GM21367 (cell line): ENCODE measurements at regions not wholly inside any gene's neighbourhood (a gene's known extent, or its start where the extent isn't known, plus 50 kb on each side); places are given as distances from the start of the nearest gene placed in this dataset.

Experiments used
- ATAC-seq: cut with Tn5 transposase; IDR thresholded peaks from one replicate; pipeline ENCODE4 v1.9.1; 2021; ENCODE audit not compliant: unreplicated experiment

GRCh38 chr15:35654332-35654731, 108.4 kb upstream of the DPH6 start:
- ATAC-seq: no peak

DNA sequence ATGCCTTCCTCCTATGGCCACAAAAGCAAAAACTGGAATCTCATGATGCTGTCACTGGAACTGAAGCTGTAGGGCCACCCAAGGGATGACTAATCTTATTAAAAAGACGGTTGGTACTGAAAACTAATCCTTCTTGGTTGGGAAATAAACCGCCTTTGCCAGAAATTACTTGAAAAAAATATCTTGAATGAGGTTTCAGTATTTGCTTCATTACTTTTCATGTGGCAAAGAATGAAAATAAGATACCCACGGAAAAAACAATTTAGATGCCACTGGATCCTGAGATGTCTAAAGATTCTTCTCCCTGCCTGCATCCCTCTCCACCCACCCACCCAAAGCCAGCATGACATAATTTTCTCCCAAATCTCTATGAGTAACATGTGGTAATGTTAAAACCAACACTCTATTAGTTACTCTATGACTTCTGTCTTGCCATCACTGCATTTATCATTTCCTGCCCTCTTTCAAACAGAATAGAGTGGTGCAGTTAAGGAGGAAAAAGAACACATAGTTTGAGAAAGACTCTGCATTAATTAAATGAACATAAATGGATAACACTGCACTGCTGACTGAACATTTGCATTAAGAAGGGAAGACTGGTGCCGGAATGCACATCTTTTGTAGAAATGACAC, 111.8 kb upstream of the DPH6 start:
- ATAC-seq: no peak

GRCh38 chr15:35663956-35664355, 118.0 kb upstream of the DPH6 start:
- no peak for ATAC-seq

DNA sequence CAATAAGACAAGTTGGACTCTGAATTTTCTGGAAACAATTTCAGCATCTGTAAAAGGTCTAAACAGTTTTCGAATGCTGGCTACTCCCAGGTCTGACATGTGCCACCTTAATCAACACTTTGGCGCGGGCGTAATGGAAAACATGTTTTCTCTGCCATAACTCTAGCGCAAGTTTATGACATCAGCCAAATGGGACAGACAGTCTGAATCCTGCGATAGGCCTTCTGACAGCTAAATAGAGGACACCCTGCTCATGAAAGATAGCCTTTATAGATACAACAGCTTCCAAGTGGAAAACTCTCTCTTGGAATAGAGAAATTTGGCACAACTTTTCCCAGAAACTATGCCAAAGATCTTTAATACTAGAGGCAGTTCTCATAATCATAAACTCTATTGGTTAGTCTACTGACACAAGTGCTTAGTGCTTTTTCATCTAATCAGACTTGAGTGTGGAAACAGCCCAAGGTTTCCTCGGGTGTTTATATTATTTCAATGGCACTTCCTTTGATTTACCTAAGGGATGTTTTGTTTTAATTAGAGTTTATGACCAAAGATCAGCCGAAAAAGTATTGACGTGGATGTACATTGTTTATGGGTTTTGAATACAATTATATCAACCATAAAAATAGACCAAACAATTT, 120.1 kb upstream of the DPH6 start:
- ATAC-seq: no peak

- ATAC-seq: no peak
Observed at GRCh38 chr15:35667908-35668307, 121.9 kb upstream of the DPH6 start.

DNA sequence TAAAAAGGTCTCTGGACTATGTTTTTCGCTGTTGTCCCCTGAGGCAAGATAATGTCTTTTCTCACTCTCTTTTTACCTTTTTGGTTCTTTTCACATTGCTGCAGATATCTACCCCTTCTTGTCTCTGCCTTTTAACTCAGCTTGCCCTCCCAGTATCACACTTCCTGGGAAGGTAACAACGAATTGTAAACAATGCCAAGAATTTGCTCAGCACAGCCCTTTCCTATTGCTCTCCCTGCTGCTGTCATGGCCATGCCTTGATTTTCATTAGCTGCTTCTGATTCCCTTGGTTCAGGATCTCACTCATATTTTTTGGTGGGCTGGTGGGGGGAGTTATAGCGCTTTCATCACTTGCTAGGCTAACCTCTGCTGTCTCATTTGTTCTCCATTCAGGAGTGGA, 123.1 kb upstream of the DPH6 start:
- ATAC-seq: no peak

- no peak for ATAC-seq
Observed at GRCh38 chr15:35669432-35670045, 123.6 kb upstream of the DPH6 start.

DNA sequence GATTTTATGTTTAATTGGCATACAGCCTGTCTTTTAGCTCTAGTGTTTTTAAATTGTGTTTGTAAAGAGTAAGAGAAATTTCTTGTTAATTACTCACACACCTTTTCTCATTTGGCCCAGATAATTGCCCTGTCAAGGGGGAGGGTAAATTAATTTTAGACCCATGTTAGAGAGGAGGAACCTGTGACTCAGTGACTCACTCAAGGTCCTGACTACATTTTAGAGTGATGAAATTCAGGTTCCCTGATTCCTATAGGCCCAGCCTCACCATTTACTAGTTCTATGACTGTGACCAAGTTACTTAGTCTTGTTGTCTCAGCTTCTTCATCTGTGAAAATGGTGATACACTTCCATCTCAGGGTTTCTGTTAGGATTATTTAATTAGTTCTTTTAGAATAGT, 125.2 kb upstream of the DPH6 start:
- no peak for ATAC-seq

DNA sequence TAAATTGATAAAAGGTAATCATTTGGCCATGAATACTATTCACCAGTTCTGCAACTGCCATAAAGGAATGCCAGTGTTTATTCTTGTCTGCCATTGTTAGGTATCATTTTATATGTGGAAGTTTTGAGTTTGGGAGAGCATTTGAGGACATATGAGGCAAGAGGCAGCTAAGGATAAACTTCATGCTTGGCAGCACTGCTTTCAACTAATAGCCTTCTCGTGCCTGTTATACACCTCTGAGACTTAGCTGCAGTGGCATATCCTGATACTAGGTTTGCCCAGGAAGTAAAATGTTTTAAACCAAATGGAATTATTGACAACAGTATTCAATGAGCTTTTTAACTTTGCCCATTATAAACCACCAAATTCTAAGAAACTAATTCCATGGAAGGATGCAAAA, 126.0 kb upstream of the DPH6 start:
- no peak for ATAC-seq

GRCh38 chr15:35673093-35673684, 127.2 kb upstream of the DPH6 start:
- ATAC-seq: peak; percentile 67

DNA sequence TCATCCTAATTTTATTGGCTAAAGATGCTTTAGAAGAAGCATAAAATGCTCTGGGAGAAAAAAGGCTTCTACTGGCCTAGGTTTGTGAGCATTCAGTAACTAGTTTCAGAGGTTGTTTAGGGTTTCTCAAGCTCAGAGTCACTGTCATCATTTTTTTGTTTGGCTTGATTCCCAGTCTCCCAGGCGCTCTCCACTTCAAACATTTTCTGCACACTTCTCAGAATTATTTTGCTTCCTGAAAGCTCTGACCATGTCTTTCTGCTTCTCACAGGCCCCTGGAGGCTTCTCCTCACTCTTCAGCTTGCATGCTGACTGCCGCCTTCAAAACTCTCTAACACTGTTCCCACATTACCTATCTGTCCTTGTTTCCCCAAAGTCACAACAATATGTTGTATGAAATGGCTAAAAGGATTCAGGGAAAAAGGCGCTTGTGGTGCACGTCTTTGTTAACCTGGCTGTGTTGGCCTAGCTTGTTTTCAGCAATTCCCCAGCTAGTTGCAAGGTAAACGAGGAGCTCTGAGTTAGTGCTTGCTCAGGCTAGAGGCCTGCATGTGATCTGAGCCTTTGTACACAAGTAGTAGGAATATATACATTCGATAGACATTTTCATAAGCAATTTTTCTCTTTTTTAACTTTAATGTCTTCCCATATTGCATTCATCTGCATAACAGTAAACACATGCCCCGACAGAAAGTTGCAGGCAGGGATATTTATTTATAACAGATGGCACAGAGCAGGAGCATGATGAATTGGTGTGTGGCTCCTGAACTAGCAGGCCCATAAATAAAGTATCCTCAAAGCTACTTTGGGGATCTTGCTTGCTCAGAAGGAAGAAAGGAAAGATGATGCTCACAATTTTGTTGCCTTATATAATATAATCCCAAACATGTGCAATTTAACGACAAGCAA, 129.2 kb upstream of the DPH6 start:
- no peak for ATAC-seq

- no peak for ATAC-seq
Observed at GRCh38 chr15:35678774-35679173, 132.8 kb upstream of the DPH6 start.

DNA sequence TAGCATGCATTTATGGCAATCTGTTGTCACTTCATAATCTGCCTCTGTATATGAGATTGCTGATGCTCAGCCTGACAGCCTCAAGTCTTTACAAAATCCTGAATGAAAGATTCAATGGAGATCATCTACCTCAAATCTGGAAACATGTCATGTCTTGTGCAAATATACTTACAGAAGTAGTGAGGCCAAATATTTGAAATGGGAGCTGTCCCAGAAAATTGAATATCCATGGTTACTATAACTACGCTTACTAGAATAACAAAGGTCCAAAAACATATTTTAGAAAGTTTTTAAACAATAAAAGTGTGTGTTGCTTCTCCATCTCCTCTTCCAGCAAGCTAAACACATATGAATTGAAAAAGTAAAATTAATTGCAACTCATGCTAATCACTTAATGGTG, 133.2 kb upstream of the DPH6 start:
- ATAC-seq: no peak

DNA sequence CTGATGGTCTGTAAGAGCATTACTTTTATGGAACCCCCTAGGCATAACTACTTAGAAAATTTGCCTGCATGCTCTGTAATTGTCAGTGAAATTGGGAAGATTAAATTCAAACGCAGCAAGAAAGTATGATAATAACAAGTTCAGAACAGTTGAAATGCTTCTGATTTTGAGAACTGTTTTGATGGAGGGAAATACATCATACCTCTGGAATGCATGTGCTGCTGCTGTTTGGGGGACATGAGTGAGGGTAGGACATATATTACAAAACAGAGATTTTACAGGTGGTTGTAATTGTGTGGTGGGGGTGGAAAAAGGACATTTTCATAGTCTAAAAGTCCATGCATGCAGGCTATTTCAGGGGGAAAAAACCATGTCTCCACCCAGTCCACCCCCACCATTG, 135.0 kb upstream of the DPH6 start:
- ATAC-seq: no peak

DNA sequence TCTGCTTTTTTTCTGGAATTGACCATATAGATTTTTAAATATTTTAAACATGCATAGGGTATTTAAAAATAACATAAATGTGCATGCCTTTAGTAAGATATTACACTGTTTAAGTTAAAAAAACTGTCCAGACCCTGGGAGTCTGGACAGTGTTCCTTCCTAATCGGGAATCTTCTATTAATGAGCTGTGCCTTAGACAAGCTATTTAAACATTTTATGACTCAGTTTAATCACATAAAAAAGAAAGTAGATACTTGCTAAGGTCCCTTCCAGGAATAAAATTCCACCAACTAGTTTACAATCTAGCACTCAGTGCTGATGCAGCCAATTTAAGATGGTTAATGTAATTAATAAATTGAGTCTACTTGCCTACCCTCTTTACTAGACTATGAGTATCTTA, 140.4 kb upstream of the DPH6 start:
- no peak for ATAC-seq

- ATAC-seq: no peak
Observed at GRCh38 chr15:35689266-35689665, 143.3 kb upstream of the DPH6 start.

- no peak for ATAC-seq
Observed at GRCh38 chr15:35690089-35690488, 144.1 kb upstream of the DPH6 start.

- no peak for ATAC-seq
Observed at GRCh38 chr15:35690698-35691116, 144.7 kb upstream of the DPH6 start.

DNA sequence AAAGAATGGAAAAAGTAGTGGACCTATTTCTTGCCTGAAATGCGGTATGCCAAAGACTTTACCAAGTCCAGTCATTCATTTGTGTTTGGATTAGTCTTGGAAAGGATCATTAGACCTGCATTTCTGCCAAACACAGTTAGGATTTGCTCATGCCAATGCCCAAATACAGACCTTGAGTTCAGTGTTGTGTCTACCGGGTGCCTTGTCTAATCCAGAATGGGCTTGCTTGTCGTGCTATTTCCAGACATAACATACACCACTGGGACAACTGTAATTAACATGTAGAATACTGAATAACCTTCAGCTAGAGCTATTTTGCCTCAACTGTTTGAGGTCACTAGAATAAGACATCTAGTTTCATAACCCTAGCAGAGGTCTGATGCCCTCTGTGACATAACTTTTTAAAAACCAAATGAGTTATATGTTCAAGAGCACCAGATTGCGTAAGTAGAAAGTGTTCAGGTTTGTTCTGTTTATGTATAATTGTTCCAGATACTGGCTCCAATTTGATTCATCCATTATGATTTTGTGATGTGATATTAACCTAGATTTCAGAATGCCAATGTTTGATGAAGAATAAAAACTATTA, 145.3 kb upstream of the DPH6 start:
- no peak for ATAC-seq

DNA sequence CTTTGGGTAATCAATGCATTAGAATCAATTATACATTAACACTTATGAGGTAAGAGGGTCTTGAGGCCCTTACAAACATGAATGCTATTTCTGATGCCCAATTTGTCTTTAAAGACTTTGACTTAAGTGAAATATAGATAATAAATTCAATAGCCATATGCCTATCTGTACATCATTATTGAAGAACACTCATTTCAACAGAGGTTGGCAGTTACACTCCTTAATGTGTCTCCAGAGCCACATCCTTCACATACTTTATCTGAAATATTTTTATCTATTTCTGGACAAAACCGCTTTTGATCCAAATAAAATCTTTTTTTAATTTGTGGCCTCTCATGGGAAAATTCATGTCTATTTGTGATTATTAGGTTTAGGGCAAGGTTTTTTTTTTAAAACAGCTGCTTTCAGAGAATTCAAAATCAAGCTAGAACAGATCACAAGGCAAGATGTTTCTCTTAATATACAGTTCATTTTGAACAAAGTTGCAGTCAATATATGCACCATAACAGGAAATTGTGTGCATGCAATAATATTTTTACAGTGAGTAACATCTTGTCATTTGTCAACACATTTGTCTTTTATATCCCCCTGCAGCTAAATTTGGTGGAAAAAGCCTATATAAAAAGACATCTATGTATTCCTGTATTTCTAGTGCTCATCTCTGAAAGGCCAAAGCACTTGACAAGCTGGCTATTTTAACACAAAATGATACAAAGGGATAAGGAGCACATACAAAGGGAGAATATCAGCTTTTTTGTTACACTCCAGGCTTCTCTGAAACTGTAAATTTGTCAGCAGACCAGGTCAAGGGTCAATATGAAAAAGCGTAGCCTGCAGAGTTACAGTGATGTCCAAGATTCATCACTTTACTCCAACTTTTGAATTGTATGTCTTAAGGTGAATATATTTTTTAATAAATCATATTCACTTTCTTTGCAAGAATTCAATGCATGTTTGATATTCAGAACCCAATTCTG, 146.2 kb upstream of the DPH6 start:
- ATAC-seq: no peak
